A549 (cell line): ENCODE measurements at regions not wholly inside any gene's neighbourhood (a gene's known extent, or its start where the extent isn't known, plus 50 kb on each side); places are given as distances from the start of the nearest gene placed in this dataset.

ENCODE experiments used
- ATAC-seq, 2 experiments: fragments of 200-7000 bp in 1 of 2; fragments of >200 bp in 1 of 2; cut with Nextera tagmentation in 1 of 2; cut with Tn5 transposase in 1 of 2; 3 replicates each; pipeline versions ENCODE4 v1.8.0 to v1.9.1; 2018 to 2020; ENCODE audit warnings: mild to moderate bottlenecking in 1 of 2, moderate library complexity in 1 of 2
- CTCF ChIA-PET: fragments of 300-600 bp; sonication (Branson Sonifier 250); formaldehyde crosslinking; extraction: SDS; loops from one replicate; lab custom pipeline; 2021; ENCODE audit warnings: antibody characterized with exemption, inconsistent platforms; lab: Yijun Ruan, JAX
- POLR2A ChIA-PET: fragments of 350-600 bp; formaldehyde crosslinking; extraction: SDS; loops from one replicate; lab custom pipeline; 2021; ENCODE audit warnings: antibody characterized with exemption, inconsistent platforms; lab: Yijun Ruan, JAX
- DNase-seq, 2 experiments: peaks; one replicate each; pipeline versions ENCODE4 v3.0.0 to v3.0.0-alpha.2; 2011 to 2016; ENCODE audit warnings: low read depth in 1 of 2, low spot score in 1 of 2
- FAIRE-seq: peaks from 2 replicates; lab custom pipeline; 2011; peaks lifted over from hg19 to GRCh38; lab: Jason Lieb, UNC
- H3K27ac ChIP-seq, 2 experiments: fragments of >200 bp; sonication (Bioruptor Twin); formaldehyde crosslinking; 3 replicates each; pipeline ENCODE4 v1.5.1; 2016 to 2017
- H3K4me1 ChIP-seq: fragments of >200 bp; sonication (Bioruptor Twin); formaldehyde crosslinking; 3 replicates; pipeline ENCODE4 v1.6.1; 2016
- H3K4me2 ChIP-seq: fragments of >200 bp; sonication (Bioruptor Twin); formaldehyde crosslinking; 3 replicates; pipeline ENCODE4 v1.6.1; 2016
- H3K4me3 ChIP-seq: fragments of >200 bp; sonication (Bioruptor Twin); formaldehyde crosslinking; 3 replicates; pipeline ENCODE4 v1.5.1; 2016
- H3K9me3 ChIP-seq: fragments of >200 bp; sonication (Bioruptor Twin); formaldehyde crosslinking; 3 replicates; pipeline ENCODE4 v1.6.1; 2016
- ATOH8 ChIP-seq: fragments of 250-450 bp; sonication (Bioruptor Pico); IDR thresholded peaks from 2 replicates; pipeline ENCODE4 v1.5.0; 2020; ENCODE audit warnings: low read depth, mild to moderate bottlenecking, moderate library complexity
- BHLHE40 ChIP-seq: IDR thresholded peaks from 2 replicates; pipeline ENCODE4 v1.6.1; 2012; ENCODE audit warnings: low read depth, low read length, inconsistent platforms
- CBX2 ChIP-seq: fragments of 200-600 bp; sonication (generic); IDR thresholded peaks from 2 replicates; pipeline ENCODE4 v1.6.1; 2016; ENCODE audit warnings: low read depth, mild to moderate bottlenecking, borderline replicate concordance
- CBX8 ChIP-seq: fragments of 200-600 bp; sonication (generic); IDR thresholded peaks from 2 replicates; pipeline ENCODE4 v1.6.1; 2016
- CHD2 ChIP-seq: fragments of 150-350 bp; IDR thresholded peaks from 2 replicates; pipeline ENCODE4 v1.6.1; 2014; ENCODE audit warnings: low read length; ENCODE audit not compliant: partially characterized antibody
- CHD4 ChIP-seq: fragments of 200-600 bp; sonication (generic); IDR thresholded peaks from 2 replicates; pipeline ENCODE4 v1.6.1; 2016; ENCODE audit warnings: antibody characterized with exemption, mild to moderate bottlenecking, borderline replicate concordance
- EHMT2 ChIP-seq: fragments of 200-600 bp; sonication (generic); IDR thresholded peaks from 2 replicates; pipeline ENCODE4 v1.6.1; 2016; ENCODE audit warnings: antibody characterized with exemption, low read depth, mild to moderate bottlenecking, moderate library complexity
- GATA3 ChIP-seq: IDR thresholded peaks from 2 replicates; pipeline ENCODE4 v1.6.1; 2012; ENCODE audit warnings: borderline replicate concordance
- HES2 ChIP-seq: fragments of >200 bp; sonication (Bioruptor Twin); formaldehyde crosslinking; IDR thresholded peaks from 2 replicates; pipeline ENCODE4 v1.6.1; 2016
- HOXA7 ChIP-seq: fragments of 250-450 bp; sonication (Bioruptor Pico); IDR thresholded peaks from 2 replicates; pipeline ENCODE4 v1.5.0; 2020; ENCODE audit warnings: mild to moderate bottlenecking, moderate library complexity
- HOXB13 ChIP-seq: fragments of 250-450 bp; sonication (Bioruptor Pico); IDR thresholded peaks from 2 replicates; pipeline ENCODE4 v1.5.0; 2020; ENCODE audit warnings: low read depth, mild to moderate bottlenecking, moderate library complexity
- HOXB5 ChIP-seq: fragments of 250-450 bp; sonication (Bioruptor Pico); IDR thresholded peaks from 2 replicates; pipeline ENCODE4 v1.5.0; 2020; ENCODE audit warnings: mild to moderate bottlenecking, moderate library complexity
- JUN ChIP-seq, 2 experiments: fragments of >200 bp; sonication (Bioruptor Twin); formaldehyde crosslinking; IDR thresholded peaks; 2 replicates in 1 of 2; 3 replicates in 1 of 2; pipeline ENCODE4 v1.6.1; 2016 to 2017
- KDM1A ChIP-seq: fragments of 200-600 bp; sonication (generic); IDR thresholded peaks from 2 replicates; pipeline ENCODE4 v1.6.1; 2016; ENCODE audit warnings: low read depth, mild to moderate bottlenecking
- MAFK ChIP-seq: fragments of 450-650 bp; IDR thresholded peaks from 2 replicates; pipeline ENCODE4 v1.6.1; 2014; ENCODE audit not compliant: partially characterized antibody
- NR3C1 ChIP-seq: fragments of >200 bp; sonication (Bioruptor Twin); formaldehyde crosslinking; IDR thresholded peaks from 3 replicates; pipeline ENCODE4 v1.6.1; 2017
- POLR2A ChIP-seq: IDR thresholded peaks from 2 replicates; pipeline ENCODE4 v1.6.1; 2012; ENCODE audit warnings: mild to moderate bottlenecking, low read length
- RAD21 ChIP-seq, 2 experiments: fragments of >200 bp in 1 of 2; sonication (Bioruptor Twin) in 1 of 2; formaldehyde crosslinking in 1 of 2; IDR thresholded peaks in 1 of 2; conservative IDR thresholded peaks in 1 of 2; 2 replicates in 1 of 2; 3 replicates in 1 of 2; pipeline ENCODE4 v1.6.1; 2012 to 2018; ENCODE audit warnings: inconsistent platforms in 1 of 2
- RCOR1 ChIP-seq: fragments of 150-350 bp; IDR thresholded peaks from 2 replicates; pipeline ENCODE4 v1.6.1; 2014; ENCODE audit warnings: antibody characterized with exemption, low read length, low read depth
- RFX5 ChIP-seq: fragments of 450-650 bp; IDR thresholded peaks from 2 replicates; pipeline ENCODE4 v1.7.1; 2014; ENCODE audit warnings: antibody characterized with exemption, mild to moderate bottlenecking, moderate library complexity
- SREBF2 ChIP-seq: fragments of 450-650 bp; IDR thresholded peaks from 2 replicates; pipeline ENCODE4 v1.6.1; 2014; ENCODE audit warnings: mild to moderate bottlenecking, moderate library complexity
- USF2 ChIP-seq: fragments of 450-650 bp; IDR thresholded peaks from 2 replicates; pipeline ENCODE4 v1.6.1; 2014; ENCODE audit warnings: antibody characterized with exemption
- ZNF302 ChIP-seq: fragments of 250-450 bp; sonication (Bioruptor Pico); IDR thresholded peaks from 2 replicates; pipeline ENCODE4 v1.9.0; 2021; ENCODE audit warnings: inconsistent platforms, mild to moderate bottlenecking, moderate library complexity
- WGBS: methylation state at CpG from one replicate; pipeline ENCODE4 v1.1.6; 2017; ENCODE audit errors: missing lambda C conversion rate; 5-methylcytosine and 5-hydroxymethylcytosine counted together

- Histone ChIP-seq H3K9me3 (no peaks in the 10 kb centered on the region), H3K4me3 (no peak overlapping the region), H3K4me1 (no peaks in the 10 kb centered on the region), H3K27ac (no peak overlapping the region), H3K4me2 (no peak overlapping the region)
- no peak for FAIRE-seq
- ATAC-seq = no peak
- DNase-seq = no peak
- ChIA-PET POLR2A (no interaction called here), CTCF (interaction anchor here (1.8 kb wide), 1 partner anchor 38 kb away, joined by 6 read pairs; no protein-coding TSS in a partner anchor)
- TF ChIP-seq HOXB5 (CRISPR knock-in tag) = no peak
- no peak for TF ChIP-seq CHD2
- TF ChIP-seq HES2 = no peak
- no peak for TF ChIP-seq RFX5
- no peak for TF ChIP-seq MAFK
- WGBS = 0% methylated on average over 1 of the region's 1 CpG
Measured at GRCh38 chr10:64080071-64080470, 558.9 kb downstream of the REEP3 start.

- TF ChIP-seq RAD21 (conservative IDR thresholded peaks at IDR 0.05 in 1 of 2, IDR thresholded peaks at IDR 0.05 in 1 of 2) = no peak
- TF ChIP-seq MAFK = no peak
- no peak for TF ChIP-seq EHMT2
- no peak for TF ChIP-seq SREBF2
- TF ChIP-seq, all 56 proteins: peak for 0
- no peaks in the 10 kb centered on the region for H3K9me3 ChIP-seq
- no peaks in the 10 kb centered on the region for H3K4me1 ChIP-seq
- H3K4me2 ChIP-seq = no peak overlapping the region
- 5% methylated on average over 3 of the region's 3 CpGs for WGBS
- ATAC-seq = no peak
- CTCF ChIA-PET = interaction anchor here (0.9 kb wide), 1 partner anchor 41 kb away, joined by 3 read pairs; no protein-coding TSS in a partner anchor
- no peak for FAIRE-seq
- H3K27ac ChIP-seq = no peak overlapping the region
- H3K4me3 ChIP-seq = no peak overlapping the region
- POLR2A ChIA-PET = no interaction called here
- DNase-seq = no peak
Measured at GRCh38 chr10:64081947-64082482, 560.8 kb downstream of the REEP3 start.

GRCh38 chr10:64086083-64086767 lies 565.0 kb downstream of the REEP3 start:
- DNase-seq = no peak
- TF ChIP-seq HOXB13 (no peak), SREBF2 (no peak), POLR2A (no peak), NR3C1 (no peak), BHLHE40 (no peak), HOXB5 (CRISPR knock-in tag) (no peak), GATA3 (no peak), RCOR1 (no peak), ZNF302 (CRISPR knock-in tag) (no peak), CBX8 (no peak), ATOH8 (no peak)
- no peak for ATAC-seq
- FAIRE-seq = no peak
- POLR2A ChIA-PET = no interaction called here
- H3K4me1 ChIP-seq = no peaks in the 10 kb centered on the region
- no peak overlapping the region for H3K4me3 ChIP-seq
- no peaks in the 10 kb centered on the region for H3K9me3 ChIP-seq
- H3K4me2 ChIP-seq = no peak overlapping the region
- CTCF ChIA-PET = no interaction called here
- 17% methylated on average over 2 of the region's 2 CpGs for WGBS
- no peak overlapping the region for H3K27ac ChIP-seq

GRCh38 chr10:64089648-64090047 lies 568.4 kb downstream of the REEP3 start:
- ChIA-PET CTCF (no interaction called here), POLR2A (no interaction called here)
- no peaks in the 10 kb centered on the region for H3K4me1 ChIP-seq
- no peak for FAIRE-seq
- DNase-seq = no peak
- no peak overlapping the region for H3K4me3 ChIP-seq
- H3K4me2 ChIP-seq = no peak overlapping the region
- ATAC-seq = no peak
- no peak overlapping the region for H3K27ac ChIP-seq
- H3K9me3 ChIP-seq = no peaks in the 10 kb centered on the region
- WGBS = 7% methylated on average over 2 of the region's 2 CpGs
- TF ChIP-seq SREBF2 (no peak), USF2 (no peak), POLR2A (no peak), CHD4 (no peak), CBX2 (no peak), JUN (IDR thresholded peaks at IDR 0.05) (no peak), KDM1A (no peak), ATOH8 (no peak), RCOR1 (no peak), HES2 (no peak), ZNF302 (CRISPR knock-in tag) (no peak), CHD2 (no peak), HOXB13 (no peak), BHLHE40 (no peak), HOXA7 (CRISPR knock-in tag) (no peak)
